ENCODE measurements at regions not wholly inside any gene's neighbourhood (a gene's known extent, or its start where the extent isn't known, plus 50 kb on each side); places are given as distances from the start of the nearest gene placed in this dataset.
"Not testable (repeated sequence)": the region's sequence is repeated elsewhere in the genome, so short reads cannot be mapped to it uniquely, and the experiment has no call there.

GRCh38 chr7:29723599-29723998, 82.7 kb upstream of the WIPF3 start (continued):
- TF ChIP-seq NFYA (IDR thresholded peaks at IDR 0.05; ENCODE audit: borderline replicate concordance, low read depth, low read length) (no peak), RELB (IDR thresholded peaks at IDR 0.05; ENCODE audit: low read depth) (no peak), IRF3 (IDR thresholded peaks at IDR 0.05) (no peak), ESRRA (IDR thresholded peaks at IDR 0.05; ENCODE audit: low read length) (no peak), CBX3 (IDR thresholded peaks at IDR 0.05; ENCODE audit: borderline replicate concordance, low read depth) (no peak), ETV6 (conservative IDR thresholded peaks at IDR 0.05 in 1 of 2, IDR thresholded peaks at IDR 0.05 in 1 of 2; ENCODE audit: borderline replicate concordance in 1 of 2, low read depth in 1 of 2) (no peak), ZNF24 (IDR thresholded peaks at IDR 0.05) (no peak), ZBTB33 (IDR thresholded peaks at IDR 0.05) (no peak)

- FAIRE-seq; ATAC-seq; H3K9me3 ChIP-seq (replicated peaks; ENCODE audit: control insufficient read depth, insufficient read depth, low read length); H3K27ac ChIP-seq (ENCODE audit: control insufficient read depth, insufficient read depth); BruUV-seq (replicated peaks); H4K20me1 ChIP-seq (ENCODE audit: control insufficient read depth, insufficient read depth); POLR2A ChIA-PET; H3K4me3 ChIP-seq; SMC1A ChIA-PET (ENCODE audit: uncharacterized antibody, unreplicated experiment); H2AFZ ChIP-seq (ENCODE audit: control insufficient read depth, low read depth, low read length); H3K4me1 ChIP-seq (ENCODE audit: control insufficient read depth, insufficient read depth, low read length); RAD21 ChIA-PET (ENCODE audit: unreplicated experiment); H3K36me3 ChIP-seq (ENCODE audit: control insufficient read depth in 2 of 2, insufficient read depth in 2 of 2, low read length in 1 of 2); DNase-seq (ENCODE audit: low read depth, low spot score); H3K27me3 ChIP-seq (replicated peaks in 1 of 2; ENCODE audit: control insufficient read depth in 2 of 2, insufficient read depth in 2 of 2, low read length in 1 of 2); H3K4me2 ChIP-seq (ENCODE audit: control insufficient read depth, insufficient read depth); intact Hi-C loops (cut with micrococcal nuclease; ENCODE audit: unreplicated experiment); H3K79me2 ChIP-seq (ENCODE audit: control insufficient read depth, insufficient read depth, low read length); in situ Hi-C loops (cut with MboI); H3K9ac ChIP-seq (ENCODE audit: control insufficient read depth, insufficient read depth, low read length): not testable (repeated sequence)
- CTCF ChIA-PET: interaction anchor here (1.6 kb wide), 1 partner anchor 332 kb away, joined by 3 read pairs; no protein-coding TSS in a partner anchor
- WGBS (ENCODE audit: insufficient coverage, insufficient replicate concordance, low lambda C conversion rate, missing lambda C conversion rate): 14% methylated on average over 4 of the region's 4 CpGs
Measured at GRCh38 chr7:29729534-29730165, 76.7 kb upstream of the WIPF3 start.

All from GM12878 (cell line).